H1 (cell line): ENCODE measurements at regions not wholly inside any gene's neighbourhood (a gene's known extent, or its start where the extent isn't known, plus 50 kb on each side); places are given as distances from the start of the nearest gene placed in this dataset.
"Not testable (repeated sequence)": the region's sequence is repeated elsewhere in the genome, so short reads cannot be mapped to it uniquely, and the experiment has no call there.

Source experiments
- CTCF ChIA-PET: fragments of 300-600 bp; sonication (Branson Sonifier 250); formaldehyde crosslinking; loops from one replicate; lab custom pipeline; 2021; ENCODE audit not compliant: partially characterized antibody; lab: Charles Lee
- POLR2A ChIA-PET: fragments of 300-600 bp; sonication (Branson Sonifier 250); formaldehyde crosslinking; loops from one replicate; lab custom pipeline; 2021; ENCODE audit warnings: inconsistent platforms; ENCODE audit not compliant: partially characterized antibody; lab: Charles Lee
- DNase-seq, 2 experiments: peaks; one replicate each; pipeline versions ENCODE4 v3.0.0 to v3.0.0-alpha.2; 2010 to 2022; ENCODE audit warnings: low spot score in 2 of 2, low read depth in 1 of 2, mixed read lengths in 1 of 2
- FAIRE-seq: peaks from 2 replicates; lab custom pipeline; 2011; peaks lifted over from hg19 to GRCh38; lab: Jason Lieb, UNC
- H2AFZ ChIP-seq: 2 replicates; pipeline ENCODE4 v1.8.1; 2012; ENCODE audit warnings: low read length, inconsistent platforms
- H2AK5ac ChIP-seq: 2 replicates; pipeline ENCODE4 v1.6.1; 2013; ENCODE audit warnings: low read depth, low read length
- H2BK120ac ChIP-seq: replicated peaks from 2 replicates; pipeline ENCODE3; 2013; ENCODE audit warnings: low read depth, low read length, inconsistent platforms
- H2BK12ac ChIP-seq: 2 replicates; pipeline ENCODE4 v1.6.1; 2013; ENCODE audit warnings: low read depth, low read length
- H2BK15ac ChIP-seq: 2 replicates; pipeline ENCODE4 v1.6.1; 2013; ENCODE audit warnings: low read length
- H2BK20ac ChIP-seq: 2 replicates; pipeline ENCODE4 v1.6.1; 2013; ENCODE audit warnings: low read length
- H2BK5ac ChIP-seq: 2 replicates; pipeline ENCODE4 v1.6.1; 2013; ENCODE audit warnings: low read depth, low read length
- H3K14ac ChIP-seq: 2 replicates; pipeline ENCODE4 v1.6.1; 2013; ENCODE audit warnings: inconsistent platforms; ENCODE audit not compliant: insufficient read length
- H3K18ac ChIP-seq: 2 replicates; pipeline ENCODE4 v1.6.1; 2013; ENCODE audit warnings: low read length; ENCODE audit errors: extremely low read depth
- H3K23ac ChIP-seq: 2 replicates; pipeline ENCODE4 v1.6.1; 2013; ENCODE audit warnings: inconsistent platforms; ENCODE audit not compliant: insufficient read length
- H3K23me2 ChIP-seq: 2 replicates; pipeline ENCODE4 v1.6.1; 2013; ENCODE audit warnings: low read depth, low read length
- H3K27ac ChIP-seq: 2 replicates; pipeline ENCODE4 v1.6.1; 2011; ENCODE audit warnings: low read depth, low read length, inconsistent platforms
- H3K27me3 ChIP-seq, 4 experiments: replicated peaks in 1 of 4; 1 replicate in 1 of 4; 2 replicates in 3 of 4; pipeline versions ENCODE4 v1.6.1 to v1.8.1; 2011 to 2013; ENCODE audit warnings: low read length in 3 of 4, mild to moderate bottlenecking in 3 of 4, inconsistent platforms in 2 of 4, mixed read lengths in 2 of 4, moderate library complexity in 1 of 4; ENCODE audit not compliant: control insufficient read depth in 3 of 4, insufficient read depth in 3 of 4; ENCODE audit errors: extremely low read depth in 1 of 4
- H3K36me3 ChIP-seq, 4 experiments: 2 replicates each; pipeline versions ENCODE4 v1.6.1 to v1.8.1; 2011 to 2013; ENCODE audit warnings: mild to moderate bottlenecking in 4 of 4, low read length in 3 of 4, moderate library complexity in 2 of 4, control low read depth in 1 of 4, inconsistent platforms in 1 of 4; ENCODE audit not compliant: insufficient read depth in 4 of 4, control insufficient read depth in 2 of 4
- H3K4ac ChIP-seq: replicated peaks from 2 replicates; pipeline ENCODE3; 2013; ENCODE audit warnings: low read length, low read depth, mixed read lengths, inconsistent platforms; ENCODE audit not compliant: insufficient read length
- H3K4me1 ChIP-seq, 4 experiments: replicated peaks in 1 of 4; 1 replicate in 1 of 4; 2 replicates in 3 of 4; pipeline versions ENCODE4 v1.6.1 to v1.8.1; 2011 to 2013; ENCODE audit warnings: low read length in 3 of 4, inconsistent platforms in 2 of 4, mixed read lengths in 1 of 4; ENCODE audit not compliant: insufficient read depth in 4 of 4, control insufficient read depth in 3 of 4
- H3K4me2 ChIP-seq, 2 experiments: 2 replicates each; pipeline versions ENCODE4 v1.6.1 to v1.8.1; 2011 to 2013; ENCODE audit warnings: low read depth in 2 of 2, low read length in 2 of 2, control low read depth in 1 of 2, inconsistent platforms in 1 of 2, mild to moderate bottlenecking in 1 of 2; ENCODE audit not compliant: insufficient read depth in 1 of 2
- H3K4me3 ChIP-seq, 4 experiments: fragments of 200-600, 300-600 bp in 1 of 4; sonication (generic), shearing (Covaris generic), sonication (Bioruptor Twin) in 1 of 4; 2 replicates each; pipeline versions ENCODE4 v1.5.1 to v1.8.1; 2011 to 2016; ENCODE audit warnings: low read length in 4 of 4, low read depth in 3 of 4, control low read depth in 2 of 4, inconsistent platforms in 2 of 4, mild to moderate bottlenecking in 2 of 4, mixed read lengths in 1 of 4, moderate library complexity in 1 of 4; ENCODE audit not compliant: insufficient read depth in 2 of 4; ENCODE audit errors: extremely low read depth in 1 of 4
- H3K56ac ChIP-seq: replicated peaks from 2 replicates; pipeline ENCODE3; 2013; ENCODE audit warnings: low read depth, mild to moderate bottlenecking, mixed read lengths, low read length, inconsistent platforms; ENCODE audit not compliant: insufficient read length
- H3K79me1 ChIP-seq: 2 replicates; pipeline ENCODE4 v1.6.1; 2013; ENCODE audit warnings: low read depth, low read length, control low read depth
- H3K79me2 ChIP-seq, 2 experiments: 2 replicates each; pipeline versions ENCODE4 v1.6.1 to v1.8.1; 2012 to 2013; ENCODE audit warnings: low read length in 2 of 2, mild to moderate bottlenecking in 2 of 2, inconsistent platforms in 1 of 2; ENCODE audit not compliant: insufficient read depth in 2 of 2, control insufficient read depth in 1 of 2
- H3K9ac ChIP-seq, 4 experiments: replicated peaks in 1 of 4; 1 replicate in 1 of 4; 2 replicates in 3 of 4; pipeline versions ENCODE4 v1.6.1 to v1.8.1; 2011 to 2013; ENCODE audit warnings: low read depth in 3 of 4, low read length in 3 of 4, control low read depth in 2 of 4, mild to moderate bottlenecking in 2 of 4, moderate library complexity in 2 of 4, inconsistent platforms in 1 of 4; ENCODE audit errors: extremely low read depth in 1 of 4
- H3K9me3 ChIP-seq, 2 experiments: 2 replicates each; pipeline versions ENCODE4 v1.6.1 to v1.8.1; 2012 to 2013; ENCODE audit warnings: mild to moderate bottlenecking in 2 of 2, moderate library complexity in 2 of 2, control low read depth in 1 of 2, inconsistent platforms in 1 of 2, low read depth in 1 of 2, low read length in 1 of 2, mixed read lengths in 1 of 2; ENCODE audit not compliant: insufficient read depth in 2 of 2
- H4K20me1 ChIP-seq, 2 experiments: replicated peaks in 1 of 2; 2 replicates each; pipeline versions ENCODE3 to v1.8.1; 2011 to 2013; ENCODE audit warnings: inconsistent platforms in 2 of 2, low read length in 2 of 2, mild to moderate bottlenecking in 1 of 2; ENCODE audit not compliant: insufficient read depth in 2 of 2, control insufficient read depth in 1 of 2
- H4K5ac ChIP-seq: 2 replicates; pipeline ENCODE4 v1.6.1; 2013; ENCODE audit warnings: low read length, low read depth, mixed read lengths, inconsistent platforms; ENCODE audit not compliant: insufficient read length
- H4K8ac ChIP-seq: 2 replicates; pipeline ENCODE4 v1.8.0; 2013; ENCODE audit warnings: mild to moderate bottlenecking, moderate library complexity, low read length, inconsistent platforms; ENCODE audit not compliant: insufficient read depth; ENCODE audit errors: extremely low read depth
- H4K91ac ChIP-seq: replicated peaks from 2 replicates; pipeline ENCODE3; 2013; ENCODE audit warnings: low read length, mixed read lengths, inconsistent platforms; ENCODE audit not compliant: insufficient read length
- WGBS, 2 experiments: shearing (Covaris generic) in 1 of 2; methylation state at CpG; one replicate each; pipeline versions ENCODE4 v1.1.6 to v1.1.7; 2013 to 2015; ENCODE audit warnings: low lambda C conversion rate in 2 of 2, mixed read lengths in 2 of 2, inconsistent platforms in 1 of 2, low coverage in 1 of 2, missing lambda C conversion rate in 1 of 2; ENCODE audit not compliant: insufficient replicate concordance in 2 of 2, insufficient coverage in 1 of 2, insufficient read length in 1 of 2; ENCODE audit errors: extremely low coverage in 1 of 2, missing lambda C conversion rate in 1 of 2; 5-methylcytosine and 5-hydroxymethylcytosine counted together

DNA sequence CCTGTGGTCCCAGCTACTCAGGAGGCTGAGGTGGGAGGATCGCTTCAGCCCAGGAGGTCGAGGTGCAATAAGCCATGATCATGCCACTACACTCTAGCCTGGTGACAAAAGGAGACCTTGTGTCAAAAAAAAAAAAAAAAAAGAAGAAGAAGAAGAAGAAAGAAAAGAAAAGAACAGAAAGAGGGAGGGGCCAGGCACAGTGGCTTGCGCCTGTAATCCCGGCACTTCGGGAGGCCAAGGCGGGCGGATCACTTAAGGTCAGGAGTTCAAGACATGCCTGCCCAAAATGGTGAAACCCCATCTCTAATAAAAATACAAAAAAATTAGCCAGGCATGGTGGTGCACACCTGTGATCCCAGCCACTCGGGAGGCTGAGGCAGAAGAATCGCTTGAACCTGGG lies 52.8 kb upstream of the EP300 start:
- POLR2A ChIA-PET, result interaction anchor here (0.9 to 1.5 kb wide), 2 partner anchors 10 to 17 kb away, joined by 4 read pairs; no protein-coding TSS in a partner anchor
- not testable (repeated sequence) for H2BK120ac ChIP-seq, H3K9me3 ChIP-seq

More for the DNA sequence above, 52.8 kb upstream of the EP300 start:
- H4K8ac ChIP-seq, DNase-seq, H2BK20ac ChIP-seq, H3K23me2 ChIP-seq, FAIRE-seq, H2BK12ac ChIP-seq, H3K23ac ChIP-seq, H3K18ac ChIP-seq, H2BK5ac ChIP-seq, H3K27ac ChIP-seq, H3K14ac ChIP-seq, H3K4me1 ChIP-seq, CTCF ChIA-PET, H3K79me2 ChIP-seq, H3K4me2 ChIP-seq, H2AK5ac ChIP-seq, H2BK15ac ChIP-seq, H2AFZ ChIP-seq, H3K56ac ChIP-seq, H3K79me1 ChIP-seq, H4K91ac ChIP-seq, H3K9ac ChIP-seq, H3K4ac ChIP-seq, H3K4me3 ChIP-seq, H3K36me3 ChIP-seq, H4K5ac ChIP-seq, H4K20me1 ChIP-seq, H3K27me3 ChIP-seq: not testable (repeated sequence)
- WGBS, 2 experiments, result 85% methylated on average over 7 of the region's 9 CpGs; no CpG with 5 or more reads in 1 of the 2 experiments
